ENCODE measurements at regions not wholly inside any gene's neighbourhood (a gene's known extent, or its start where the extent isn't known, plus 50 kb on each side); places are given as distances from the start of the nearest gene placed in this dataset.
"Not testable (repeated sequence)": the region's sequence is repeated elsewhere in the genome, so short reads cannot be mapped to it uniquely, and the experiment has no call there.

GRCh38 chr14:37753459-37753858, 158.0 kb downstream of the TTC6 start:
- 93% methylated on average over 3 of the region's 5 CpGs for WGBS
- H2BK120ac ChIP-seq (ENCODE audit: low read depth, low read length), result no peak overlapping the region
- no peak overlapping the region for H3K9ac ChIP-seq (ENCODE audit: low read length)
- no peak overlapping the region for H4K8ac ChIP-seq (ENCODE audit: low read length)
- no peak overlapping the region for H3K27ac ChIP-seq (ENCODE audit: low read length, poor library complexity, severe bottlenecking)
- no peak for DNase-seq
- no peak overlapping the region for H2BK5ac ChIP-seq (ENCODE audit: low read depth, low read length, poor library complexity, severe bottlenecking)
- no peak overlapping the region for H2BK15ac ChIP-seq (ENCODE audit: low read depth, poor library complexity, severe bottlenecking)
- no peak overlapping the region for H3K4me2 ChIP-seq (ENCODE audit: low read length, poor library complexity, severe bottlenecking)
- H3K27me3 ChIP-seq (ENCODE audit: control insufficient read depth in 1 of 2, insufficient read depth in 1 of 2, low read length in 2 of 2), result no peaks in the 10 kb centered on the region
- no peak overlapping the region for H3K4me3 ChIP-seq (ENCODE audit: insufficient read depth in 1 of 2, low read depth in 1 of 2, low read length in 2 of 2)
- no peak overlapping the region for H2AFZ ChIP-seq (ENCODE audit: low read depth, low read length)
- no peaks in the 10 kb centered on the region for H3K36me3 ChIP-seq (ENCODE audit: control insufficient read depth in 1 of 2, insufficient read depth in 2 of 2, low read depth in 1 of 2, low read length in 2 of 2)
- no peaks in the 10 kb centered on the region for H3K79me1 ChIP-seq (replicated peaks; ENCODE audit: low read length, poor library complexity, severe bottlenecking)
- H3K9me3 ChIP-seq (ENCODE audit: control insufficient read depth, low read length), result no peaks in the 10 kb centered on the region
- H3K4me1 ChIP-seq (ENCODE audit: control insufficient read depth, insufficient read depth, low read depth, low read length), result no peaks in the 10 kb centered on the region
- no peak overlapping the region for H4K91ac ChIP-seq (ENCODE audit: low read length)
- no peak overlapping the region for H3K23ac ChIP-seq (ENCODE audit: low read length in 2 of 2)
- no peak overlapping the region for H2BK12ac ChIP-seq (ENCODE audit: low read length in 2 of 2)
- no peak overlapping the region for H3K14ac ChIP-seq (ENCODE audit: low read length in 2 of 2)
- H3K18ac ChIP-seq (ENCODE audit: low read depth in 1 of 2, low read length in 2 of 2), result no peak overlapping the region
- no peak overlapping the region for H3K4ac ChIP-seq (ENCODE audit: low read depth in 1 of 2, low read length in 2 of 2)
- H2AK5ac ChIP-seq (ENCODE audit: low read length, severe bottlenecking), result no peak overlapping the region

GRCh38 chr14:37760275-37760674, 164.8 kb downstream of the TTC6 start:
- H3K23ac ChIP-seq (ENCODE audit: low read length in 2 of 2); H3K27ac ChIP-seq (ENCODE audit: low read length, poor library complexity, severe bottlenecking); H3K18ac ChIP-seq (ENCODE audit: low read depth in 1 of 2, low read length in 2 of 2); H4K8ac ChIP-seq (ENCODE audit: low read length); DNase-seq; H3K4ac ChIP-seq (ENCODE audit: low read depth in 1 of 2, low read length in 2 of 2); H2BK12ac ChIP-seq (ENCODE audit: low read length in 2 of 2); H2BK120ac ChIP-seq (ENCODE audit: low read depth, low read length); H2BK15ac ChIP-seq (ENCODE audit: low read depth, poor library complexity, severe bottlenecking); H2AFZ ChIP-seq (ENCODE audit: low read depth, low read length); H2AK5ac ChIP-seq (ENCODE audit: low read length, severe bottlenecking); H3K9ac ChIP-seq (ENCODE audit: low read length); H3K79me1 ChIP-seq (replicated peaks; ENCODE audit: low read length, poor library complexity, severe bottlenecking); H3K4me3 ChIP-seq (ENCODE audit: insufficient read depth in 1 of 2, low read depth in 1 of 2, low read length in 2 of 2); H3K36me3 ChIP-seq (ENCODE audit: control insufficient read depth in 1 of 2, insufficient read depth in 2 of 2, low read depth in 1 of 2, low read length in 2 of 2); H4K91ac ChIP-seq (ENCODE audit: low read length); H3K9me3 ChIP-seq (ENCODE audit: control insufficient read depth, low read length); H3K27me3 ChIP-seq (ENCODE audit: control insufficient read depth in 1 of 2, insufficient read depth in 1 of 2, low read length in 2 of 2); H3K4me1 ChIP-seq (ENCODE audit: control insufficient read depth, insufficient read depth, low read depth, low read length); H2BK5ac ChIP-seq (ENCODE audit: low read depth, low read length, poor library complexity, severe bottlenecking); H3K4me2 ChIP-seq (ENCODE audit: low read length, poor library complexity, severe bottlenecking); H3K14ac ChIP-seq (ENCODE audit: low read length in 2 of 2): not testable (repeated sequence)
- 35% methylated on average over 2 of the region's 2 CpGs for whole genome bisulfite sequencing

GRCh38 chr14:37763266-37763665, 167.8 kb downstream of the TTC6 start:
- Histone ChIP-seq H3K36me3 (ENCODE audit: control insufficient read depth in 1 of 2, insufficient read depth in 2 of 2, low read depth in 1 of 2, low read length in 2 of 2) (no peaks in the 10 kb centered on the region), H3K79me1 (replicated peaks; ENCODE audit: low read length, poor library complexity, severe bottlenecking) (no peaks in the 10 kb centered on the region), H2BK5ac (ENCODE audit: low read depth, low read length, poor library complexity, severe bottlenecking) (no peak overlapping the region), H2BK12ac (ENCODE audit: low read length in 2 of 2) (no peak overlapping the region), H2BK120ac (ENCODE audit: low read depth, low read length) (no peak overlapping the region), H3K14ac (ENCODE audit: low read length in 2 of 2) (no peak overlapping the region), H3K27me3 (ENCODE audit: control insufficient read depth in 1 of 2, insufficient read depth in 1 of 2, low read length in 2 of 2) (no peaks in the 10 kb centered on the region), H3K18ac (ENCODE audit: low read depth in 1 of 2, low read length in 2 of 2) (no peak overlapping the region), H3K23ac (ENCODE audit: low read length in 2 of 2) (no peak overlapping the region), H3K9ac (ENCODE audit: low read length) (no peak overlapping the region), H3K27ac (ENCODE audit: low read length, poor library complexity, severe bottlenecking) (no peak overlapping the region), H2BK15ac (ENCODE audit: low read depth, poor library complexity, severe bottlenecking) (no peak overlapping the region), H3K4me1 (ENCODE audit: control insufficient read depth, insufficient read depth, low read depth, low read length) (no peaks in the 10 kb centered on the region), H4K91ac (ENCODE audit: low read length) (no peak overlapping the region), H4K8ac (ENCODE audit: low read length) (no peak overlapping the region), H3K4me2 (ENCODE audit: low read length, poor library complexity, severe bottlenecking) (no peak overlapping the region), H3K9me3 (ENCODE audit: control insufficient read depth, low read length) (peaks cover 7% of the 10 kb centered on the region), H2AK5ac (ENCODE audit: low read length, severe bottlenecking) (no peak overlapping the region), H3K4ac (ENCODE audit: low read depth in 1 of 2, low read length in 2 of 2) (no peak overlapping the region), H2AFZ (ENCODE audit: low read depth, low read length) (no peak overlapping the region), H3K4me3 (ENCODE audit: insufficient read depth in 1 of 2, low read depth in 1 of 2, low read length in 2 of 2) (no peak overlapping the region)
- DNase-seq, result no peak
- WGBS, result 88% methylated on average over 2 of the region's 3 CpGs

GRCh38 chr14:37772283-37772682, 176.9 kb downstream of the TTC6 start:
- H3K4me1 ChIP-seq (ENCODE audit: control insufficient read depth, insufficient read depth, low read depth, low read length); H2AFZ ChIP-seq (ENCODE audit: low read depth, low read length); H2BK15ac ChIP-seq (ENCODE audit: low read depth, poor library complexity, severe bottlenecking); H3K23ac ChIP-seq (ENCODE audit: low read length in 2 of 2); H3K36me3 ChIP-seq (ENCODE audit: control insufficient read depth in 1 of 2, insufficient read depth in 2 of 2, low read depth in 1 of 2, low read length in 2 of 2); H3K9me3 ChIP-seq (ENCODE audit: control insufficient read depth, low read length); H3K4me2 ChIP-seq (ENCODE audit: low read length, poor library complexity, severe bottlenecking); H3K9ac ChIP-seq (ENCODE audit: low read length); H3K14ac ChIP-seq (ENCODE audit: low read length in 2 of 2); H4K8ac ChIP-seq (ENCODE audit: low read length); H3K79me1 ChIP-seq (replicated peaks; ENCODE audit: low read length, poor library complexity, severe bottlenecking); H3K18ac ChIP-seq (ENCODE audit: low read depth in 1 of 2, low read length in 2 of 2); H3K27me3 ChIP-seq (ENCODE audit: control insufficient read depth in 1 of 2, insufficient read depth in 1 of 2, low read length in 2 of 2); H3K4ac ChIP-seq (ENCODE audit: low read depth in 1 of 2, low read length in 2 of 2); H3K4me3 ChIP-seq (ENCODE audit: insufficient read depth in 1 of 2, low read depth in 1 of 2, low read length in 2 of 2); H2BK5ac ChIP-seq (ENCODE audit: low read depth, low read length, poor library complexity, severe bottlenecking); H2BK120ac ChIP-seq (ENCODE audit: low read depth, low read length); H2AK5ac ChIP-seq (ENCODE audit: low read length, severe bottlenecking); H2BK12ac ChIP-seq (ENCODE audit: low read length in 2 of 2); H4K91ac ChIP-seq (ENCODE audit: low read length); H3K27ac ChIP-seq (ENCODE audit: low read length, poor library complexity, severe bottlenecking); DNase-seq: not testable (repeated sequence)
- 84% methylated on average over 23 of the region's 23 CpGs for WGBS

All from mesenchymal stem cell (in vitro differentiated cells and primary cell).